Vagina (tissue), 2 donors: ENCODE measurements at regions not wholly inside any gene's neighbourhood (a gene's known extent, or its start where the extent isn't known, plus 50 kb on each side); places are given as distances from the start of the nearest gene placed in this dataset.

Source experiments
- DNase-seq, 2 donors: peaks; one replicate each; pipeline ENCODE4 v3.0.0-alpha.2; 2017; ENCODE audit errors: extremely low spot score in 2 of 2
- H3K27ac ChIP-seq: fragments of 200-600 bp; sonication (generic); one replicate; pipeline ENCODE4 v1.5.1; 2019
- H3K27me3 ChIP-seq: fragments of 200-600 bp; sonication (generic); one replicate; pipeline ENCODE4 v1.5.1; 2019
- H3K36me3 ChIP-seq, 2 donors: fragments of 200-600 bp; sonication (generic); one replicate each; pipeline ENCODE4 v1.5.1; 2017 to 2019
- H3K4me1 ChIP-seq: fragments of 200-600 bp; sonication (generic); one replicate; pipeline ENCODE4 v1.5.1; 2019
- H3K4me3 ChIP-seq, 2 donors: fragments of 200-600 bp; sonication (generic); 1 replicate in 1 of 2; 2 replicates in 1 of 2; pipeline ENCODE4 v1.5.1; 2016 to 2019
- H3K9me3 ChIP-seq: fragments of 200-600 bp; sonication (generic); one replicate; pipeline ENCODE4 v1.5.1; 2019
- POLR2A ChIP-seq, 2 donors: fragments of 450-650 bp; IDR thresholded peaks; one replicate each; pipeline ENCODE4 v1.6.1; 2017; ENCODE audit warnings: antibody characterized with exemption in 2 of 2, mild to moderate bottlenecking in 2 of 2, moderate library complexity in 2 of 2
- POLR2AphosphoS5 ChIP-seq, 2 donors: sonication (generic); formaldehyde crosslinking; IDR thresholded peaks; one replicate each; pipeline ENCODE4 v1.9.0; 2017; ENCODE audit warnings: antibody characterized with exemption in 2 of 2, mild to moderate bottlenecking in 2 of 2, low read depth in 1 of 2; ENCODE audit not compliant: insufficient read depth in 1 of 2
- intact Hi-C: fragments of 100-400 bp; cut with DNase I; formaldehyde crosslinking; loops from one replicate; pipeline ENCODE4 v1.15.1; 2023
- TF ChIP-seq, protein P1 (sequence below), 3 experiments: fragments of 450-650 bp in 2 of 3; fragments of 200-600 bp in 1 of 3; sonication (generic) in 1 of 3; IDR thresholded peaks; one replicate each; pipeline ENCODE4 v1.5.1; 2017 to 2019; ENCODE audit warnings: antibody characterized with exemption in 3 of 3, mild to moderate bottlenecking in 2 of 3, moderate library complexity in 2 of 3

GRCh38 chr17:73820686-73821448 lies 176.6 kb upstream of the SDK2 start:
- no peak for DNase-seq
- H3K9me3 ChIP-seq: no peaks in the 10 kb centered on the region
- H3K36me3 ChIP-seq: no peaks in the 10 kb centered on the region
- H3K4me1 ChIP-seq: no peaks in the 10 kb centered on the region
- TF ChIP-seq POLR2A (IDR thresholded peaks at IDR 0.05) (no peak), POLR2AphosphoS5 (IDR thresholded peaks at IDR 0.05; ENCODE audit: insufficient read depth in 1 of 2, low read depth in 1 of 2) (no peak)
- TF ChIP-seq, protein P1, sequence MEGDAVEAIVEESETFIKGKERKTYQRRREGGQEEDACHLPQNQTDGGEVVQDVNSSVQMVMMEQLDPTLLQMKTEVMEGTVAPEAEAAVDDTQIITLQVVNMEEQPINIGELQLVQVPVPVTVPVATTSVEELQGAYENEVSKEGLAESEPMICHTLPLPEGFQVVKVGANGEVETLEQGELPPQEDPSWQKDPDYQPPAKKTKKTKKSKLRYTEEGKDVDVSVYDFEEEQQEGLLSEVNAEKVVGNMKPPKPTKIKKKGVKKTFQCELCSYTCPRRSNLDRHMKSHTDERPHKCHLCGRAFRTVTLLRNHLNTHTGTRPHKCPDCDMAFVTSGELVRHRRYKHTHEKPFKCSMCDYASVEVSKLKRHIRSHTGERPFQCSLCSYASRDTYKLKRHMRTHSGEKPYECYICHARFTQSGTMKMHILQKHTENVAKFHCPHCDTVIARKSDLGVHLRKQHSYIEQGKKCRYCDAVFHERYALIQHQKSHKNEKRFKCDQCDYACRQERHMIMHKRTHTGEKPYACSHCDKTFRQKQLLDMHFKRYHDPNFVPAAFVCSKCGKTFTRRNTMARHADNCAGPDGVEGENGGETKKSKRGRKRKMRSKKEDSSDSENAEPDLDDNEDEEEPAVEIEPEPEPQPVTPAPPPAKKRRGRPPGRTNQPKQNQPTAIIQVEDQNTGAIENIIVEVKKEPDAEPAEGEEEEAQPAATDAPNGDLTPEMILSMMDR (IDR thresholded peaks at IDR 0.05): no peak
- H3K27ac ChIP-seq: no peak overlapping the region
- H3K4me3 ChIP-seq: no peak overlapping the region
- no peaks in the 10 kb centered on the region for H3K27me3 ChIP-seq
- intact Hi-C loops: no loop called here

DNA sequence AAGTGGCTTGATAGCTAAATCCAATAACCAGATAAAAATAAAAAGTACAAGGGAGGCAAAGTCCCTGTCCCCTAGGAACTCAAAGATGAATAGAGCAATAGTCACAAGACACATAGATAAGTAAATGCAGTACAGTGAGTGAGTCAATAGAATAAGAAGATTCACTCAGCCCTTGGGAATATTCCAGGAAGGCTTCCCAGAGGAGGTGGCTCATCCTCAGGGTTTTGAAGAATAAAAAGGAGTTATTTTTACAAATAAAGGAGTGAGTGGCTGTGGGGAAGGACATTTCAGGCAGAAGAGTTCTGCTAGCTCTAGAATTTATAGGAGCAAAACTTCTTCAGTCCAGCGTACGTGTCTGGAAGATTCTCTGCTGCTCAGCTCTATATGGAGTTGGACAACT lies 177.4 kb upstream of the SDK2 start:
- Histone ChIP-seq H3K36me3 (no peaks in the 10 kb centered on the region), H3K4me1 (no peaks in the 10 kb centered on the region), H3K27ac (no peak overlapping the region), H3K9me3 (no peaks in the 10 kb centered on the region), H3K4me3 (no peak overlapping the region), H3K27me3 (no peaks in the 10 kb centered on the region)
- TF ChIP-seq, protein P1 (IDR thresholded peaks at IDR 0.05): no peak
- DNase-seq: no peak
- intact Hi-C loops: no loop called here

- no peaks in the 10 kb centered on the region for H3K4me1 ChIP-seq
- TF ChIP-seq, protein P1 (IDR thresholded peaks at IDR 0.05): no peak
- no peak for TF ChIP-seq POLR2AphosphoS5 (IDR thresholded peaks at IDR 0.05; ENCODE audit: insufficient read depth in 1 of 2, low read depth in 1 of 2)
- H3K4me3 ChIP-seq: no peak overlapping the region
- no peaks in the 10 kb centered on the region for H3K36me3 ChIP-seq
- H3K27me3 ChIP-seq: no peaks in the 10 kb centered on the region
- DNase-seq: no peak
- no peak overlapping the region for H3K27ac ChIP-seq
- intact Hi-C loops: no loop called here
- H3K9me3 ChIP-seq: no peaks in the 10 kb centered on the region
Measured at GRCh38 chr17:73822371-73822770, 178.1 kb upstream of the SDK2 start.

- H3K27me3 ChIP-seq: no peaks in the 10 kb centered on the region
- TF ChIP-seq, protein P1 (IDR thresholded peaks at IDR 0.05): no peak
- TF ChIP-seq POLR2AphosphoS5 (IDR thresholded peaks at IDR 0.05; ENCODE audit: insufficient read depth in 1 of 2, low read depth in 1 of 2): no peak
- intact Hi-C loops: no loop called here
- no peak for DNase-seq
- H3K4me3 ChIP-seq: no peak overlapping the region
- H3K36me3 ChIP-seq: no peaks in the 10 kb centered on the region
- no peaks in the 10 kb centered on the region for H3K4me1 ChIP-seq
- H3K9me3 ChIP-seq: no peaks in the 10 kb centered on the region
- H3K27ac ChIP-seq: no peak overlapping the region
Measured at GRCh38 chr17:73823684-73824083, 179.4 kb upstream of the SDK2 start.

DNA sequence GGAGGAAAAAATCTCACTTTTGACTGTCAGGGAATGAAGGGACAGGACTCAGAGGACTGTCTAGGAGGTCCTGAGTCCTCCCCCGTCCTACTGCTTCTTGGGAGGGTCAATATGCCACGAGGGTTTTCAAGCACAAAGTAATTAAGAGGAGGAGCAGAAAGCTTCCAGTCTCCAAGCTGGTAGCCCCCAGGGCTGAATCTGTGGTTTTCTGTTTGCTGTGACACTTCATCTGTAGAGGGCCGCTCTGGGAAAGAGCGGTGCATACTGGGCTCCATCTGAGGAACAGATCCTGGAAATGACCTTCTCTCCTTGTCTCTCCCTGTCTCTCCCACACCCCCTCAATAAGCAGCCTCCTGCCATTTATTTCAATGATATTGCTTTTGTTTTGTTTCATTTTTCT lies 180.1 kb upstream of the SDK2 start:
- no peak overlapping the region for H3K27ac ChIP-seq

More for the DNA sequence above, 180.1 kb upstream of the SDK2 start:
- DNase-seq: no peak
- Histone ChIP-seq H3K4me3 (no peak overlapping the region), H3K9me3 (no peaks in the 10 kb centered on the region), H3K4me1 (no peaks in the 10 kb centered on the region), H3K27me3 (no peaks in the 10 kb centered on the region), H3K36me3 (no peaks in the 10 kb centered on the region)
- TF ChIP-seq POLR2AphosphoS5 (IDR thresholded peaks at IDR 0.05; ENCODE audit: insufficient read depth in 1 of 2, low read depth in 1 of 2): no peak
- no peak for TF ChIP-seq POLR2A (IDR thresholded peaks at IDR 0.05)
- TF ChIP-seq, protein P1 (IDR thresholded peaks at IDR 0.05): no peak
- intact Hi-C loops: no loop called here
